Small intestine (tissue), 7 donors: ENCODE measurements at regions not wholly inside any gene's neighbourhood (a gene's known extent, or its start where the extent isn't known, plus 50 kb on each side); places are given as distances from the start of the nearest gene placed in this dataset.
"Not testable (repeated sequence)": the region's sequence is repeated elsewhere in the genome, so short reads cannot be mapped to it uniquely, and the experiment has no call there.

Experiments
- DNase-seq, 2 donors: peaks; one replicate each; pipeline versions ENCODE4 v3.0.0 to v3.0.0-alpha.2; 2013
- FAIRE-seq: peaks from 2 replicates; lab custom pipeline; 2012; peaks lifted over from hg19 to GRCh38; lab: Jason Lieb, UNC
- H3K27ac ChIP-seq, 3 donors: one replicate each; pipeline ENCODE4 v1.5.1; 2013; ENCODE audit warnings: low read length in 2 of 3, mild to moderate bottlenecking in 2 of 3, control low read depth in 1 of 3, inconsistent platforms in 1 of 3, low read depth in 1 of 3, moderate library complexity in 1 of 3
- H3K27me3 ChIP-seq, 3 donors: one replicate each; pipeline ENCODE4 v1.6.1; 2013; ENCODE audit warnings: low read length in 3 of 3, inconsistent platforms in 1 of 3; ENCODE audit not compliant: control insufficient read depth in 3 of 3, insufficient read depth in 3 of 3
- H3K36me3 ChIP-seq, 3 donors: one replicate each; pipeline ENCODE4 v1.6.1; 2013; ENCODE audit warnings: low read length in 3 of 3, inconsistent platforms in 1 of 3, low read depth in 1 of 3, mild to moderate bottlenecking in 1 of 3, moderate library complexity in 1 of 3; ENCODE audit not compliant: control insufficient read depth in 3 of 3, insufficient read depth in 2 of 3
- H3K4me1 ChIP-seq, 3 donors: one replicate each; pipeline ENCODE4 v1.6.1; 2013; ENCODE audit warnings: low read length in 2 of 3, inconsistent platforms in 1 of 3, low read depth in 1 of 3, mild to moderate bottlenecking in 1 of 3, moderate library complexity in 1 of 3; ENCODE audit not compliant: control insufficient read depth in 3 of 3, insufficient read depth in 2 of 3
- H3K4me3 ChIP-seq, 3 donors: one replicate each; pipeline ENCODE4 v1.5.1; 2013; ENCODE audit warnings: low read length in 3 of 3, control low read depth in 1 of 3, inconsistent platforms in 1 of 3, low read depth in 1 of 3, mild to moderate bottlenecking in 1 of 3, moderate library complexity in 1 of 3
- H3K9me3 ChIP-seq, 2 donors: one replicate each; pipeline ENCODE4 v1.6.1; 2013; ENCODE audit warnings: low read depth in 1 of 2, low read length in 1 of 2; ENCODE audit not compliant: control insufficient read depth in 2 of 2, insufficient read depth in 1 of 2
- WGBS, 3 donors: extraction: QIAGEN DNeasy Blood & Tissue Kit; methylation state at CpG; one replicate each; pipeline ENCODE4 v1.1.7; 2013; 5-methylcytosine and 5-hydroxymethylcytosine counted together
- donor health status: healthy with polysubstance abuse.
- donor health status: control.
- donor health status: control.
- donor health status: Bipolar disorder and iron deficiency.
- donor health status: healthy.

- FAIRE-seq (no peak), DNase-seq (peak; percentile 13 to 76)
- no peak overlapping the region for H3K4me3 ChIP-seq
- H3K27me3 ChIP-seq: no peaks in the 10 kb centered on the region
- peak overlapping the region in 1 of 3 donors; percentile 48 for H3K27ac ChIP-seq
- H3K9me3 ChIP-seq: peaks cover 0 to 5% of the 10 kb centered on the region in 2 donors
- H3K36me3 ChIP-seq: no peaks in the 10 kb centered on the region
- H3K4me1 ChIP-seq: peaks cover 0 to 22% (median 0%) of the 10 kb centered on the region in 3 donors
Measured at GRCh38 chr9:108396611-108397010, 459.2 kb downstream of the ACTL7B start.

DNA sequence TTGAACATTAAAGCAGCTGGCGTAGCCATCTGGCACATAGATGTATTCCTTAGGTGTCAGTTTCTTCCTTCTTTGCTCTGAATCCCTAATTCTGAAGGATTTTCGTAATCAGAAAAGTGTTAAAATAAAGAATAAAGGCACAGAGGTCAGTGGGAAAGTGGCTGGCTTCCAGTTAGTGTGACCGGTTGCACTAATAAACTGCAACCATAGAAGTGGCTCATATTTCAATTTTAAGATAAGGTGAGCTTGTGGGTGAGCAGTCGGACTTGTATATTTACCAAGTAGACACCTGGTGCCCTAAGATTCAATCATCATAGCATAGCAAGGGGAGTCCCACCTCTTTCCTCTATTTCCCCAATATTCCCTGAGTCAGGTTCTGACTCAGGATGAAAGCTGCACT is 459.6 kb downstream of the ACTL7B start:
- DNase-seq (no peak), FAIRE-seq (no peak)
- Histone ChIP-seq H3K27me3 (no peaks in the 10 kb centered on the region), H3K9me3 (peaks cover 0 to 5% of the 10 kb centered on the region in 2 donors), H3K4me3 (no peak overlapping the region), H3K4me1 (peaks cover 0 to 22% (median 0%) of the 10 kb centered on the region in 3 donors), H3K27ac (peak overlapping the region in 1 of 3 donors; percentile 48), H3K36me3 (no peaks in the 10 kb centered on the region)
- 29 to 60% (median 36%) methylated on average over 4 of the region's 4 CpGs for WGBS, 3 donors

GRCh38 chr9:108395421-108395820 is 460.4 kb downstream of the ACTL7B start:
- Histone ChIP-seq H3K36me3 (no peaks in the 10 kb centered on the region), H3K4me1 (peaks cover 0 to 22% (median 0%) of the 10 kb centered on the region in 3 donors), H3K4me3 (no peak overlapping the region), H3K27ac (no peak overlapping the region), H3K9me3 (peaks cover 0 to 5% of the 10 kb centered on the region in 2 donors), H3K27me3 (no peaks in the 10 kb centered on the region)
- DNase-seq (no peak), FAIRE-seq (no peak)
- 88 to 91% (median 91%) methylated on average over 4 of the region's 4 CpGs for WGBS, 3 donors

GRCh38 chr9:108394726-108395125 is 461.1 kb downstream of the ACTL7B start:
- FAIRE-seq: no peak
- H3K36me3 ChIP-seq: no peaks in the 10 kb centered on the region
- WGBS, 3 donors: 93 to 94% (median 93%) methylated on average over 13 of the region's 13 CpGs

DNA sequence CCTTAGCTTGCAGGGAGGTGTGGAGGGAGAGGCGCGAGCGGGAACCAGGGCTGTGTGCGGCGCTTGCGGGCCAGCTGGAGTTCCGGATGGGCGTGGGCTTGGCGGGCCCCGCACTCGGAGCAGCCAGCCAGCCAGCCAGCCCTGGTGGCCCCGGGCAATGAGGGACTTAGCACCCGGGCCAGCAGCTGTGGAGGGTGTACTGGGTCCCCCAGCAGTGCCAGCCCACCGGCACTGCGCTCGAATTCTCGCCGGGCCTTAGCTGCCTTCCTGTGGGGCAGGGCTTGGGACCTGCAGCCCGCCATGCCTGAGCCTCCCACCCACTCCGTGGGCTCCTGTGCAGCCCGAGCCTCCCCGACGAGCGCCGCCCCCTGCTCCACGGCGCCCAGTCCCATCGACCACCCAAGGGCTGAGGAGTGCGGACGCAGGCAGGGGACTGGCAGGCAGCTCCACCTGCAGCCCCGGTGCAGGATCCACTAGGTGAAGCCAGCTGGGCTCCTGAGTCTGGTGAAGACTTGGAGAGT is 462.2 kb downstream of the ACTL7B start:
- not testable (repeated sequence) for H3K36me3 ChIP-seq, DNase-seq, H3K27me3 ChIP-seq, H3K4me3 ChIP-seq, H3K9me3 ChIP-seq, FAIRE-seq, H3K27ac ChIP-seq
- H3K4me1 ChIP-seq: peaks cover 0 to 22% (median 0%) of the 10 kb centered on the region in 3 donors
- WGBS, 3 donors: 95 to 98% (median 96%) methylated on average over 19 to 31 of the region's 31 CpGs

More at GRCh38 chr9:108394726-108395125, 461.1 kb downstream of the ACTL7B start:
- Histone ChIP-seq H3K27ac (no peak overlapping the region), H3K27me3 (no peaks in the 10 kb centered on the region), H3K4me1 (peaks cover 0 to 22% (median 0%) of the 10 kb centered on the region in 3 donors), H3K9me3 (peaks cover 0 to 5% of the 10 kb centered on the region in 2 donors), H3K4me3 (no peak overlapping the region)
- DNase-seq: no peak

GRCh38 chr9:108392877-108393276 is 462.9 kb downstream of the ACTL7B start:
- Histone ChIP-seq H3K4me3 (no peak overlapping the region), H3K27ac (no peak overlapping the region), H3K27me3 (no peaks in the 10 kb centered on the region), H3K36me3 (no peaks in the 10 kb centered on the region), H3K4me1 (peaks cover 0 to 22% (median 0%) of the 10 kb centered on the region in 3 donors), H3K9me3 (peaks cover 0 to 5% of the 10 kb centered on the region in 2 donors)
- FAIRE-seq (no peak), DNase-seq (no peak)
- WGBS, 3 donors: 89 to 98% (median 91%) methylated on average over 1 of the region's 1 CpG

GRCh38 chr9:108389056-108389455 is 466.7 kb downstream of the ACTL7B start:
- Histone ChIP-seq H3K27me3 (no peaks in the 10 kb centered on the region), H3K4me3 (no peak overlapping the region), H3K9me3 (no peaks in the 10 kb centered on the region), H3K36me3 (no peaks in the 10 kb centered on the region), H3K4me1 (no peaks in the 10 kb centered on the region), H3K27ac (no peak overlapping the region)
- WGBS, 3 donors: 64 to 68% (median 68%) methylated on average over 1 of the region's 1 CpG
- no peak for DNase-seq
- FAIRE-seq: no peak

- 67 to 89% (median 72%) methylated on average over 1 of the region's 1 CpG for WGBS, 3 donors
- Histone ChIP-seq H3K4me3 (no peak overlapping the region), H3K36me3 (no peaks in the 10 kb centered on the region), H3K9me3 (no peaks in the 10 kb centered on the region), H3K27me3 (no peaks in the 10 kb centered on the region), H3K4me1 (no peaks in the 10 kb centered on the region), H3K27ac (no peak overlapping the region)
- FAIRE-seq: no peak
- no peak for DNase-seq
Measured at GRCh38 chr9:108386859-108387384, 468.9 kb downstream of the ACTL7B start.

DNA sequence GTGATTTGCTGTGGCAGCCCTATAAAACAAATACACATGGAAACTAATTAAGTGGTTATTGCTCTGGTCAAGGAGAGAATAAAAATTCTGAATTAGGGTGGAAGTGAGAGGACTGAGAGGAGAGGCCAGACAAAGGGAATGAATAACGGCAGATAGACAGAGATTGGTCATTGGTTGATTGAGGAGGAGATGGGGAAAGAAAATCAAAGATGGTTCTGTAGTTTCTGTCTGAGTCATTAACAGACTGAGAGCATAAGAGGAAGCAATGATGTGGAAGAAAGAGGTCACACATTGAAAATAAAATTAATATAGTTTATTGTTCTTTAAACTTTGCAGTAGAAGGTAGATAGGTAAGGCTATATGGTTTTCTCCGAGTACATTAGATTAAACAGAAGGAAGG is 469.8 kb downstream of the ACTL7B start:
- no peak for FAIRE-seq

More for the DNA sequence above, 469.8 kb downstream of the ACTL7B start:
- H3K4me1 ChIP-seq: no peaks in the 10 kb centered on the region
- 80 to 92% (median 92%) methylated on average over 2 of the region's 2 CpGs for WGBS, 3 donors
- H3K27ac ChIP-seq: no peak overlapping the region
- no peak for DNase-seq
- no peaks in the 10 kb centered on the region for H3K9me3 ChIP-seq
- no peaks in the 10 kb centered on the region for H3K27me3 ChIP-seq
- H3K36me3 ChIP-seq: no peaks in the 10 kb centered on the region
- H3K4me3 ChIP-seq: no peak overlapping the region
